HG03025 (cell line): ENCODE measurements at regions not wholly inside any gene's neighbourhood (a gene's known extent, or its start where the extent isn't known, plus 50 kb on each side); places are given as distances from the start of the nearest gene placed in this dataset.
"Not testable (repeated sequence)": the region's sequence is repeated elsewhere in the genome, so short reads cannot be mapped to it uniquely, and the experiment has no call there.

Experiments
- ATAC-seq: cut with Tn5 transposase; IDR thresholded peaks from one replicate; pipeline ENCODE4 v1.9.1; 2021; ENCODE audit warnings: mild to moderate bottlenecking, moderate library complexity; ENCODE audit not compliant: unreplicated experiment, low FRiP score

GRCh38 chr1:72371259-72372035, 89.1 kb upstream of the NEGR1 start:
- ATAC-seq, result no peak

GRCh38 chr1:72370836-72371235, 88.5 kb upstream of the NEGR1 start:
- not testable (repeated sequence) for ATAC-seq

GRCh38 chr1:72369069-72369757, 86.9 kb upstream of the NEGR1 start:
- ATAC-seq, result no peak

GRCh38 chr1:72366466-72366865, 84.1 kb upstream of the NEGR1 start:
- no peak for ATAC-seq

- no peak for ATAC-seq
Observed at GRCh38 chr1:72365693-72366092, 83.4 kb upstream of the NEGR1 start.

- no peak for ATAC-seq
Observed at GRCh38 chr1:72362538-72362937, 80.2 kb upstream of the NEGR1 start.

GRCh38 chr1:72357411-72357810, 75.1 kb upstream of the NEGR1 start:
- ATAC-seq, result no peak

- no peak for ATAC-seq
Observed at GRCh38 chr1:72355899-72356298, 73.6 kb upstream of the NEGR1 start.

GRCh38 chr1:72341661-72342060, 59.3 kb upstream of the NEGR1 start:
- ATAC-seq, result no peak

GRCh38 chr1:72336776-72337175, 54.4 kb upstream of the NEGR1 start:
- no peak for ATAC-seq
